ENCODE measurements at regions not wholly inside any gene's neighbourhood (a gene's known extent, or its start where the extent isn't known, plus 50 kb on each side); places are given as distances from the start of the nearest gene placed in this dataset.

- DNase-seq = no peak
These were observed 132.6 kb upstream of the IRX4 start for GRCh38 chr5:2015124-2015848.

GRCh38 chr5:2014058-2014610 is 131.4 kb upstream of the IRX4 start:
- DNase-seq = no peak

DNA sequence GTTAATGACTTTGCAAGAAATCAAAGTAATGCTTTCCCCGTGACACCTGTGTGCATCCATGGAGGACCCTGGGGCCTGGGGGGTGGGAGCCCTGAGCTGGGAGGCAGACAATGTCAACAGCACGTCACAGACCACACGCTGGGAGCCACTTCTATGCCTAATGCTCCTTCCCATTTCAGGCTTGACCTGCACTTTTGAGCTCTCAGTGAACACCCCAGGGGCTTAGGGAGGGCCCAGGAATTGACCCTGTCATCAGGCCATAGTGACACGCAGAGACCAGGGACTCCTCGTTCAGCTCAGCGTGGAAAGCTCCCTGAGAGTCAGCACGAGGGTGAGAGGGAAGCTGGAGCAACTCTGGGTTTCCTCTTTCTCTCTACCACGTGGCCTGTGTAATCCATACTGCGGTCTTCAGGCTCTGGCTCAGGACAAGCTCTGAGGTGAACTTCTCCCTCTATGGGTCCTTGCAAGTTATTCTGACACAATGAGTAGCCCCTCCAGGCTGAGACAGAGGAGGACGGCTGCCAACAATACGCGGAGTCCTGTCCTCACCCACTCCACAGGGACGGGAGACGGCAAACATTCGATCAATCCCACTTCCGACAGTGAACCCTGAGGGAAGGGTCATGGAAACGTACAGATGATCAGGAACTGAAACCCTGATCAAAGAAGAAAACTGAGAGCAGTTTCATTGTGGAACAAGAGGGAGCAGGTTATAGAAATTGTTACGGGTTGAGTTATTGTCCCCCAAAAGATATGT is 130.8 kb upstream of the IRX4 start:
- DNase-seq = no peak

DNA sequence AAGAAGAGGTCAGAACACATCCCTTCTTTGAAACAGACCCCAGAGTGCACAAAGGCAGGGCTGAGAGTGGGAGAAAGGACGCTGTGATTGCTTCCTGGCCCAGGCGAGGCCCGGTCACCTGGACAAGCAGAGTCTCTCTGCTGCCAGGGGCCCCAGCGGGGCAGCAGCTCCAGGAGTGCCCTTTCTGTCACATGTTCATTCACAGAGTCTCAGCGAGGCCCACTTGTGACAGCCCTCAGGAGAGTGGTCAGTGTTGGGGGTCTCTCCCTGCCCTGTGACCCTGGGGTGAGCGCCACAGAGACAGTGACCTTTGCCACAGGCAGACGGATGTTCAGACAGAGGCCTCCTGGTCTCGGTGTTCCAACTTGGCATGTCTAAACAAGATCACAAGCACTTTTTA is 130.2 kb upstream of the IRX4 start:
- DNase-seq = no peak

GRCh38 chr5:2011481-2012411 is 129.0 kb upstream of the IRX4 start:
- no peak for DNase-seq

DNA sequence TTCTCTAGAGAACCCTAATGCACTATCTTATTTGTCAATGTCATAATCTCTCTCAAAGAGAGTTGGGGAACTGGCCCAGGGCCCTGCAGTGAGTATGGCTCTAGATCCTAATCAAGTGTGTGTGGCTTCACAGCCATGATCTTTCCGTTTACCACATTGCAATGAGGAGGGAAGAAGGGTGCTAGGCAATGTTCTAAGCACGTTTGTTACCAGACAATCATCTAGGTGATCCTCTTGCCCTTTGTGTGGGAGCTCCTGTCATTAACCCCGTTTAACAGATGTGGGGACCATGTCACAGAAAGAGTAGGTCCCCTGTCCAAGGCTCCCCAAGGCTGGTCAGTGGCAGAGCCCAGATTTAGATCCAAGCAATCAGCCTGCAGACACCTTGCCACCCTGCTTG is 128.2 kb upstream of the IRX4 start:
- DNase-seq = no peak

DNA sequence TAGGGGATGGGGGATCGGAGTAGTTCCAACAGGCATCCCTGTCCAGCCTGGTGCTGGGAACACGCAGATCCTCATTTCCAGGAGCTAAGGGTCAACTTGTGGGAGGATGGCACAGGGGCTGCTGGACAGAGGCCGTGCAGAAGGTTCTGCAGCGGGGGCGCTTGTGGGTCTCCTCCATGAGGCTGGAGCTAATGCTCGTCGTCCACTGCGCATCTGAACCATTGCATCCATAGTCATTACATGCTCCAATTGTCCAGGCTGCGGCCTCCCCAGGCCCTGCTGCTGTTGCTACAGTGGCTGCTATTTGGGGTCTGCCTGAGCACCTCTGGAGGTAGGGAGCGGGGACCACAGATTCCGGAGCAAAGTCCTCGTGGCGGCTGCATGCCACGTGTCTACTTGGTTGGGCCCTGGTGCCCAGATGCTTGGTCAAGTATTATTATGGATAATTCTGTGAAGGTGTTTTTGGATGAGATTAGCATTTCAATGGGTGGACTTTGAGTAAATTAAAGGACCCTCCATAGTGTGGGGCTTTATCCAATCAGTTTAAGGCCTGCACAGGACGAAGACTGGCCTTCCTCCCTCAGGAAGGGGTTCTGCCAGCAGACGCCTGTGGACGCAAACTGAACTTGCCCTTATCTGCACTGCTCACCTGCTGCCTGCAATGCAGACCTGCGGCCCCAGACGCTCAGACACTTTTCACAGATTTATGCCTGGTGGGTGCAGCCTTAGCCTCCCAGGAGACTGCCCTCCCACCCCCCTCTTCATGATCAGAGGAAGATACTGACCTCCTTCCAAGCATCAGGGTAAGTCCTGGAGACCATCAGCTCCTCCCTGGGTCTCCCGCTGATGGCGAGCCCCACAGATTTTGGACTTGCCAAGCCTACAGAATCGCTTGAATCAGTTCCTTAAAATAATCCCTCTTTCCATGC is 127.5 kb upstream of the IRX4 start:
- DNase-seq = no peak

DNA sequence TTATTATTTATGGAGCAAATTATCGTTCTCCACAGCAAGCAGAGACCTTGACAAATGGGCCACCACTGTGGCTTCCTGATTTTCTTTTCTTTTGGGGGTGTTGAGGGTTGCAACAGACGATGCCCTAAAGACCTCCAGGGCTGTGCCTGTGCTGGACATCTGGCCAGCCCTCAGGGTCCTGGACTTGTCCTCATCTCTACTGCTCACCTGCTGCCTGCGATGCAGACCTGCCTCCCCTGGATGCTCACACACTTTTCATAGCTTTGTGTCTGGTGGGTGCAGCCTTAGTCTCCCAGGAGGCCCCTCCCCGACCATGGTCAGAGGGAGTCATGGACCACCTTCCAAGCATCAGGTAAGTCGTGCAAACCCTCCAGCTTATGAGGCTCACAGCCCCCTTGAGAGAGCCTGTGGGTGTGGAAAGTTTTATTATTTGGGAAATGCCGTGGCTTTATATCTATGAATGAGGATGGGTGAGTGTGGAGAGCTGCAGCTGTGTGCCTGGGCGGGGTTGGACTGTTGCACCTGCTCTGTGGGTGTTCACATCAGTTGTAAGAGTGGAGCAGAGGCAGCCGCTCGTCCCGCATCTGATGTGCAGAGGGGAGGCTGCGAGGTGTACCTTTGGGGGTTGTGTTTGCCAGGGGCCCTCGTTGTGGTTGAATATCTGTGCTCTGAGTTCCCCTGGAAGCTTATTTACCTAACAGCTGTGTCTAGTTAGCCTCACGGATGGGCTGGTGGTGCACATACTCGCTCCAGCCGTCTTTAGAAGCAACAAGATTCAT is 126.3 kb upstream of the IRX4 start:
- no peak for DNase-seq

GRCh38 chr5:2007878-2008501 is 125.3 kb upstream of the IRX4 start:
- no peak for DNase-seq

DNA sequence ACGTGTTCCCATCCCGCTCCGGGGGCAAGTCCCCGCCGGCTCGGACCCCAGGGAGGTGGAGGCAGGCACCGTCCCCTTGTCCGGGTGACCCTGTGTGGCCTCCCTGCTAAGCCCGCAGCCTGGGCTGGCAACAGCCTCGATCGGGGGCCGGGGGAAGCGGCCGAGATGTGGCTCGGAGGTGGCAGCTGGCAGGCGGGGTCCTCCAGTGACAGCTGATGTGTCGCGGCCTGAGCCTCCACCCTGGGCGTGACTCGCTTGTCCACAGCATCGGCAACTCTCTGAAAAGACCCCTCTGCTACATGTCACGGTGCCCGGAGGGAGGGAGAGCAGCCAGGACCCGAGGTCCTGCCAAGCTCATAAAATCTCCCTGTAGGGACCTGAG is 124.8 kb upstream of the IRX4 start:
- DNase-seq = no peak

- no peak for DNase-seq
These were observed 124.2 kb upstream of the IRX4 start for GRCh38 chr5:2006971-2007291.

GRCh38 chr5:2006193-2006970 is 123.7 kb upstream of the IRX4 start:
- DNase-seq = no peak

DNA sequence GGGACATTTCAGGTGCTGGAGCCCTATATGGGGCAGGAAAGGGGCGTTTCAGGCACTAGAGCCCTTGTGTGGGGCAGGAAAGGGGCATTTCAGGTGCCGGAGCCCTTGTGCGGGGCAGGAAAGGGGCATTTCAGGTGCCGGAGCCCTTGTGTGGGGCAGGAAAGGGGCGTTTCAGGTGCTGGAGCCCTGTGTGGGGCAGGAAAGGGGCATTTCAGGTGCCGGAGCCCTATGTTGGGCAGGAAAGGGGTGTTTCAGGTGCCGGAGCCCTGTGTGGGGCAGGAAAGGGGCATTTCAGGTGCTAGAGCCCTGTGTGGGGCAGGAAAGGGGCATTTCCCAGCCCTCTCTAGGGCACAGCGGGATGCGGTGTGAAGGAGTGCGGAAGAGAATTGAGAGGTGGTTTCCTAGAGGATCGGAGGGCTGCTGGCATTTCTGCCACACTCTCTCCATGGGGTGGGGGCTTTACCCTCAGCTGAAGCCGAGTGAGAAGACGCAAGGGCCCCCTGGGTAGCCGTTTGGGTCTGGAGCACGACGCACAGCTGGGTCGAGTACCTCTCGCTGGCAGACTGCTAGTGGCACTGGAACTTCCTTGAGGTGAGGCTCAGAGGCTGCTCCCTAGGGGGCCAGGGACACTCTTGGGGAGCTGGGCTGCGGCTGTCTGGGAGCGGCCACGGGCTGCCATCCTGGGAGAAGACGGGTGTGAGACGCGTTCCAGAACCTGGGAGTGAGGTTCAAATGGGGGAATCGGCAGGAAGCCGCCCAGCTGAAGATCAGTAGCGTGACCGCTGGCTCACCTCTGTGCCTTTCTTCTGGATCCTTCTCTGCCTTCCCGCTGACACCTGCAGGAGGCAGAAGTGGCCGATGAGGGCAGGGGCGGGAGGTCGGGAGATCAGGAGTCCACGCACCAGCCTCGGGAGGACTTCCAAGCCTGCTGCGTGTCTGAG is 122.6 kb upstream of the IRX4 start:
- no peak for DNase-seq

GRCh38 chr5:2003690-2004365 is 121.1 kb upstream of the IRX4 start:
- no peak for DNase-seq

DNA sequence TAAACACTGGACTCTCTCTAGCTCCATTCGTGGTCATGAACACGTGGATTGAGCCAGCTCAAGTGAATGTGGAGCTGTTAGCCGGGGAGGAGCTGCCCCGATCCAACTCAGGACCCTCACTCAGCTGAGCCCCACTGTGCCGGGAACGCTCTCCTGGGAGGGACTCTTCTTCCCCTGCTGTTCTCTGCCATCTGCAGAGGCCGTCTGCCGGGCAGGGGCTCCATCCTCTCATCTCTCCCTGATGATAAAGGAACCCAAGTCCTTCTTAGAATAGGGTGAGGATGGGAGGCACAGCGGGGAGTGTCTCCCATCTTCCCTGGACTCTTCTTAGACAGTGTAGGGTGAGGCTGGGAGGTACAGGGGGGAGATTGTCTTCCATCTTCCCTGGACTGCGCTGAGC is 120.5 kb upstream of the IRX4 start:
- DNase-seq = no peak

- no peak for DNase-seq
These were observed 118.6 kb upstream of the IRX4 start for GRCh38 chr5:2001300-2001699.

GRCh38 chr5:2000591-2000990 is 117.9 kb upstream of the IRX4 start:
- DNase-seq = no peak

All from anterior cingulate cortex (tissue), 58 donors.